Coronary artery (tissue), 2 donors: ENCODE measurements at regions not wholly inside any gene's neighbourhood (a gene's known extent, or its start where the extent isn't known, plus 50 kb on each side); places are given as distances from the start of the nearest gene placed in this dataset.
A peak's percentile ranks its signal among the peaks of the same experiment; 100 is the strongest.

Experiments used
- DNase-seq: peaks from one replicate; pipeline ENCODE4 v3.0.0-alpha.2; 2017; ENCODE audit warnings: low spot score
- H3K27ac ChIP-seq, 2 donors: fragments of 200-600 bp; sonication (generic); one replicate each; pipeline ENCODE4 v1.5.1; 2016 to 2019
- H3K4me3 ChIP-seq: fragments of 200-600 bp; sonication (generic); 2 replicates; pipeline ENCODE4 v1.5.1; 2016; ENCODE audit warnings: mild to moderate bottlenecking, moderate library complexity
- TF ChIP-seq, protein P1 (sequence below): fragments of 200-600 bp; sonication (generic); IDR thresholded peaks from one replicate; pipeline ENCODE4 v1.5.1; 2019; ENCODE audit warnings: antibody characterized with exemption

GRCh38 chr1:184153731-184154130 is 102.2 kb downstream of the TSEN15 start:
- H3K27ac ChIP-seq: no peak overlapping the region
- DNase-seq: no peak
- TF ChIP-seq, protein P1, sequence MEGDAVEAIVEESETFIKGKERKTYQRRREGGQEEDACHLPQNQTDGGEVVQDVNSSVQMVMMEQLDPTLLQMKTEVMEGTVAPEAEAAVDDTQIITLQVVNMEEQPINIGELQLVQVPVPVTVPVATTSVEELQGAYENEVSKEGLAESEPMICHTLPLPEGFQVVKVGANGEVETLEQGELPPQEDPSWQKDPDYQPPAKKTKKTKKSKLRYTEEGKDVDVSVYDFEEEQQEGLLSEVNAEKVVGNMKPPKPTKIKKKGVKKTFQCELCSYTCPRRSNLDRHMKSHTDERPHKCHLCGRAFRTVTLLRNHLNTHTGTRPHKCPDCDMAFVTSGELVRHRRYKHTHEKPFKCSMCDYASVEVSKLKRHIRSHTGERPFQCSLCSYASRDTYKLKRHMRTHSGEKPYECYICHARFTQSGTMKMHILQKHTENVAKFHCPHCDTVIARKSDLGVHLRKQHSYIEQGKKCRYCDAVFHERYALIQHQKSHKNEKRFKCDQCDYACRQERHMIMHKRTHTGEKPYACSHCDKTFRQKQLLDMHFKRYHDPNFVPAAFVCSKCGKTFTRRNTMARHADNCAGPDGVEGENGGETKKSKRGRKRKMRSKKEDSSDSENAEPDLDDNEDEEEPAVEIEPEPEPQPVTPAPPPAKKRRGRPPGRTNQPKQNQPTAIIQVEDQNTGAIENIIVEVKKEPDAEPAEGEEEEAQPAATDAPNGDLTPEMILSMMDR: no peak
- H3K4me3 ChIP-seq: no peak overlapping the region

DNA sequence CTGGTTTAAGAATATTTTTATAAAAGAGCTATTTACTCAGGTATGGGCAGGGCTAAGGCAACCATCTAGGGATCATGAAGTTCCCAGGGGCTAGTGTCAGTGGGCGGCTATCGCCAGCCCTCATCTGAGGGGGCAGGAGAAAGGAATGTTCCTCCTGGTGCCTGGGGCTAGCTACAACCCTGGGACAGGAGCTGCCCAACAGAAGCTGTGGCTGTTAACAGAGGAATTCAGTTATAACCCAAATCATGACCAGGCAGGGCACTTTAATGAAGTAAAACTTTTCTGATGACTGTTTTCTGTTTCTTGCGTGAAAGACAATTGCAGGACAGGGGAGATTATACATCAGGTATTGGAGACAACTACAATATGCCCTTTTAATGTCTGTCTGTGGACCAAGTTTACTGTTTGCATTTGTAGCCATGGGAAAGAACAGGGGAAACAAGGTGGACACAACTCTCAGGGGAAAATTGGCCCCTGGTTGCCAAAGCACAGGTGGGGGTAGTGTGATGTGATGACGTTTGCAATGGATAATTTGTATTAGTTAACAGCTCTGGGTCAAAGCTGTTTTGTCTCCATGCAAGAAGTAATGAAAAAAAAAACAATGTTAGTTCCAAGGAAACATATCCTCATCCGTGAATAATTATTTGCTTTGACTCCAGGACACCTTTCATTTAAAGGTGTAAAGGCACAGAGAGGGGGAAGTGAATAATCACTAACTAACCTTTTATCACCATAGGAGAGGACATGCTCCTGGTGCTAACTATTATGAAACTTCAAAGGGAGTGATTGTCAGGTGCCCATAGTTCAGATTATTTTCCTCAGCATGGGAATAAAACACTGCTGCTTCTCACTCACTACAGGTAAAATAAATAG is 105.2 kb downstream of the TSEN15 start:
- H3K4me3 ChIP-seq: no peak overlapping the region
- no peak overlapping the region for H3K27ac ChIP-seq
- TF ChIP-seq, protein P1: no peak
- no peak for DNase-seq

DNA sequence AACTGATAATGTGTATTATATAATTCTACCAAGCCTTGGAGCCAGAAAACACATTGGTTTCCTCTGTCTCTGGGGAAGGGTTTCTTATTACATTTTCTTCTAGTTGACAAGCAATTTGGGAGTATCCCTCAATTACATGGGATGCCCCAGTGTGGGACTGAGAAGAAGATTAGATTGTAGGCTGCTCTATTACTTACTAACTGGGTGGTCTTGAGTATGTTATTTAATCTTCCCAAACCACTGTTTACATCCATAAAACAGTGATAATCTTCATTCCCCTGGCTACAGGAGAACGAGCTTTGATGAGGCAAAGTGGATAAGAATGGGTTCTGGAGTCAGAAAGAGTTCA is 105.8 kb downstream of the TSEN15 start:
- DNase-seq: no peak
- no peak overlapping the region for H3K4me3 ChIP-seq
- no peak overlapping the region for H3K27ac ChIP-seq
- TF ChIP-seq, protein P1: no peak

DNA sequence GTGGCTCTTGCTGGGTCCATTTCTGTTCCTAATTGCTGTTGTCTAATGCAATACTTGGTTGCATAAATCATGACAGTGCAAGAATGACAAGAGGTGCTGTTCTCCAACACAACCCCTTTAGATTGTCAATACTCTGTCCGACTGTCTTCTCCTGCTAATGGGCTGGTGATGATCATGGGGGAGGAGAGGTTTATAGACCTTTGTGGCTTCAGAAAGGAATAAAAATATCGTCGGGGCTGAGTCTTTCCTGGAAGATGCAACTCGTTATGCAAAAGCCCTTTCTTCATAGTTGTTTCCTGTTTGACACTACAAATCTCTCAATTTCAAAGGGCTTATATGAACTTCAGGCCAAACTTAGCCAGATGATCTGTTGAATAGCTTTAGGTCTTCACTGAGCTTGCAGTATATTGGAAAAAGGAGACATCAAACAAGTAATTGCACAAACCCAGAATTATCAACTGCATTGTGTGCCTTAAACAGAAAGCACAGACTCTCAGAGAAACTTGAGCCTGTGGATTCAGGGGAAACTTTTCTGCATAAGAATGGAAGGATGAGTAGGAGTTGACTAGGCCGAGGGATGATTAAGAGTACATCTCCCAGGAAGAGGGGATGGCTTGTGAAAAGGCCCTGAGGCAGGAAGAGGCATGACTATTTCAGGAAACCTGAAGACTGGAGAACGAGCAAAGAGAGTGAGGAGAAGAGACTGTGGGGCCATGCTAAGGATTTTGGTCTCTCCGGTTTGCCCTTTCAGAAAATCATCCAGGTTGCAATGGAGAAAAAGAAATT is 107.6 kb downstream of the TSEN15 start:
- Histone ChIP-seq H3K27ac (no peak overlapping the region), H3K4me3 (no peak overlapping the region)
- DNase-seq: no peak
- TF ChIP-seq, protein P1: no peak

DNA sequence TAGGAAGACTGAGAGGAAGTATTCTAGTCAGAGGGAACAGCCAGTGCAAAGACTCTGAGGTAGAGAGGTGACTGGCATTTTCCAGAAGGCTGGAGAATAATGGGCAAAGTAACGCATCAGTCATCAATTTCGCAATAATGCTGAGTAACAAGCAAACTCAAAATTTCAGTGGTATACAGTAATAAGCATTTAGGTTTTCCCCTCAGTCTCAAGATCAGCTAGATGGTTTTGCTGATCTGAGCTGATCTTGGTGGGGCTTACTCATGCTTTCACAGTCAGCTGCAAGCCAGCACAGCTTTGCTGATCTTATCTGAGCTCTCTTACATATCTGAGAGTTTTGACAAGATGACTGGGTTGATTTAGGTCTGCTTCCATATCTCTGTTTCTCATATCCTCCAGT is 108.7 kb downstream of the TSEN15 start:
- no peak for DNase-seq
- TF ChIP-seq, protein P1: no peak
- H3K27ac ChIP-seq: peak overlapping the region in 1 of 2 donors; percentile 11
- H3K4me3 ChIP-seq: no peak overlapping the region

DNA sequence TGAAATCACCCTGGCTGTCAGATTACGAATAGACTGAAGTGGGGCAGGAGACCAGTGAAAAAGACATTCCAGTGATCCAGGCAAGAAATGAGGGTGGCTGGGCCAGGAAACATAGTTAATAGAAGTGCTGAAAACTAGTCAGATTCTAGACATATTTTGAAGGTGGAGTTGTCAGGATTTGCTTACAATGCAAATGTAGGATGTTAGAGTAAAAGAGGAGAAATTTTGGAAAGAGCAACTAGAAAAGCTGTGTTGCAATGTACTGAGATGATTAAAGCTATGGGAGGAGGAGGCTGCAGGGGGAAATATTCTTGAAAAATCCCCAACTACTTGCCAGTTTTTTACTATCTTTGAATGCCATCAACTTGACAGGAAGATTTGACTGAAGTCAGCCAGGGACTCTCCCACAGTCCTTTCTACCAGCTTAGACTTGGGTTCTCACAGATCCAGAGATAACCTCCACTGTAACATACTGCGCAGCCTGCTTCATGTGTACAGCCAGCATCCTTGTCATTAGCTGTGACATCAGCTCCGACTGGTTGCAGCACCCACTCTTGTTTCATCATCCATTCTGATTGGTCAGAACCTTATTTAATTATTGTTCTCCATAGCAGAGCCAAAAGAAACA is 109.7 kb downstream of the TSEN15 start:
- DNase-seq: no peak
- Histone ChIP-seq H3K27ac (peak overlapping the region in 1 of 2 donors; percentile 11), H3K4me3 (no peak overlapping the region)
- TF ChIP-seq, protein P1: no peak
